Rectal smooth muscle tissue (tissue), 1 donor: ENCODE measurements at regions not wholly inside any gene's neighbourhood (a gene's known extent, or its start where the extent isn't known, plus 50 kb on each side); places are given as distances from the start of the nearest gene placed in this dataset.

ENCODE experiments used
- H3K27ac ChIP-seq: one replicate; pipeline ENCODE4 v1.7.0; 2013; ENCODE audit warnings: low read depth, low read length, inconsistent platforms
- H3K27me3 ChIP-seq: one replicate; pipeline ENCODE4 v1.7.0; 2013; ENCODE audit warnings: low read length; ENCODE audit not compliant: control insufficient read depth, insufficient read depth
- H3K36me3 ChIP-seq: one replicate; pipeline ENCODE4 v1.7.0; 2013; ENCODE audit warnings: low read length; ENCODE audit not compliant: control insufficient read depth, insufficient read depth
- H3K4me1 ChIP-seq: one replicate; pipeline ENCODE4 v1.7.0; 2013; ENCODE audit warnings: low read length; ENCODE audit not compliant: control insufficient read depth, insufficient read depth
- H3K4me3 ChIP-seq: one replicate; pipeline ENCODE4 v1.7.0; 2013; ENCODE audit warnings: low read length
- H3K9ac ChIP-seq: one replicate; pipeline ENCODE4 v1.7.0; 2013; ENCODE audit warnings: low read length

- H3K27me3 ChIP-seq, result no peaks in the 10 kb centered on the region
- no peak overlapping the region for H3K4me3 ChIP-seq
- no peak overlapping the region for H3K27ac ChIP-seq
- H3K9ac ChIP-seq, result no peak overlapping the region
- H3K4me1 ChIP-seq, result no peaks in the 10 kb centered on the region
- H3K36me3 ChIP-seq, result no peaks in the 10 kb centered on the region
Measured at GRCh38 chr1:192958350-192958749, 100.8 kb downstream of the UCHL5 start.

- Histone ChIP-seq H3K9ac (no peak overlapping the region), H3K27me3 (no peaks in the 10 kb centered on the region), H3K4me3 (no peak overlapping the region), H3K36me3 (no peaks in the 10 kb centered on the region), H3K4me1 (no peaks in the 10 kb centered on the region), H3K27ac (no peak overlapping the region)
Measured at GRCh38 chr1:192958871-192959270, 100.3 kb downstream of the UCHL5 start.

GRCh38 chr1:192959657-192960186, 99.4 kb downstream of the UCHL5 start:
- Histone ChIP-seq H3K27me3 (no peaks in the 10 kb centered on the region), H3K27ac (no peak overlapping the region), H3K36me3 (no peaks in the 10 kb centered on the region), H3K9ac (no peak overlapping the region), H3K4me1 (no peaks in the 10 kb centered on the region), H3K4me3 (no peak overlapping the region)
